ENCODE measurements at regions not wholly inside any gene's neighbourhood (a gene's known extent, or its start where the extent isn't known, plus 50 kb on each side); places are given as distances from the start of the nearest gene placed in this dataset.

DNA sequence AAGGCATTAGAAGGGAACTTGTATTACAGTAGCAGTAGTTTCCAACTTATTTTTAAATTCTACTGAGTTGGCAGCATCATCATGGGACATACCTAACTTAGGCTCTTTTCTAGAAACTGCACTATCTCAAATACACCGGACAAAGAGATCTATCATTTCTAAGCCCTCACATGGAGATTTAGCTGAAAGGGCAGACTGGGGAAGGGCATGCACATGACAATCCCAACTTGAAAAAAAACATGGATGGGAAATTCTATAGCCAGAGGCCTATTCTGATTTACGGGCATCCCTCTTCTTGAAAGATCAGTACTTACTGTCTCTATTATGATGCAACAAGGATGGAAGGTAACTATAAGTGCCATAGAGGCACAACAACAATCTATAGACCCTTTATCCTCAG is 1328.6 kb downstream of the UQCRFS1 start:
- TF ChIP-seq, protein P1, sequence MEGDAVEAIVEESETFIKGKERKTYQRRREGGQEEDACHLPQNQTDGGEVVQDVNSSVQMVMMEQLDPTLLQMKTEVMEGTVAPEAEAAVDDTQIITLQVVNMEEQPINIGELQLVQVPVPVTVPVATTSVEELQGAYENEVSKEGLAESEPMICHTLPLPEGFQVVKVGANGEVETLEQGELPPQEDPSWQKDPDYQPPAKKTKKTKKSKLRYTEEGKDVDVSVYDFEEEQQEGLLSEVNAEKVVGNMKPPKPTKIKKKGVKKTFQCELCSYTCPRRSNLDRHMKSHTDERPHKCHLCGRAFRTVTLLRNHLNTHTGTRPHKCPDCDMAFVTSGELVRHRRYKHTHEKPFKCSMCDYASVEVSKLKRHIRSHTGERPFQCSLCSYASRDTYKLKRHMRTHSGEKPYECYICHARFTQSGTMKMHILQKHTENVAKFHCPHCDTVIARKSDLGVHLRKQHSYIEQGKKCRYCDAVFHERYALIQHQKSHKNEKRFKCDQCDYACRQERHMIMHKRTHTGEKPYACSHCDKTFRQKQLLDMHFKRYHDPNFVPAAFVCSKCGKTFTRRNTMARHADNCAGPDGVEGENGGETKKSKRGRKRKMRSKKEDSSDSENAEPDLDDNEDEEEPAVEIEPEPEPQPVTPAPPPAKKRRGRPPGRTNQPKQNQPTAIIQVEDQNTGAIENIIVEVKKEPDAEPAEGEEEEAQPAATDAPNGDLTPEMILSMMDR (IDR thresholded peaks at IDR 0.05): no peak
- no peak for TF ChIP-seq POLR2A (IDR thresholded peaks at IDR 0.05)
